Liver (tissue), 8 donors: ENCODE measurements at regions not wholly inside any gene's neighbourhood (a gene's known extent, or its start where the extent isn't known, plus 50 kb on each side); places are given as distances from the start of the nearest gene placed in this dataset.

Experiments used
- DNase-seq: peaks from one replicate; pipeline ENCODE4 v3.0.0-alpha.2; 2017; ENCODE audit warnings: low spot score
- H3K27ac ChIP-seq, 2 donors: one replicate each; pipeline ENCODE4 v1.7.0; 2013; ENCODE audit warnings: inconsistent platforms in 2 of 2, low read length in 2 of 2, control low read depth in 1 of 2, low read depth in 1 of 2, mild to moderate bottlenecking in 1 of 2
- H3K27me3 ChIP-seq, 4 donors: one replicate each; pipeline versions ENCODE4 v1.6.1 to v1.7.0; 2013; ENCODE audit warnings: low read length in 3 of 4, inconsistent platforms in 1 of 4, mild to moderate bottlenecking in 1 of 4, moderate library complexity in 1 of 4; ENCODE audit not compliant: control insufficient read depth in 4 of 4, insufficient read depth in 4 of 4
- H3K36me3 ChIP-seq, 4 donors: one replicate each; pipeline versions ENCODE4 v1.6.1 to v1.7.0; 2013; ENCODE audit warnings: low read length in 3 of 4, mild to moderate bottlenecking in 3 of 4, low read depth in 1 of 4, moderate library complexity in 1 of 4; ENCODE audit not compliant: control insufficient read depth in 4 of 4, insufficient read depth in 3 of 4
- H3K4me1 ChIP-seq, 4 donors: one replicate each; pipeline versions ENCODE4 v1.6.1 to v1.7.0; 2013; ENCODE audit warnings: low read length in 3 of 4, mild to moderate bottlenecking in 3 of 4, moderate library complexity in 1 of 4; ENCODE audit not compliant: control insufficient read depth in 4 of 4, insufficient read depth in 4 of 4
- H3K4me3 ChIP-seq, 3 donors: one replicate each; pipeline versions ENCODE4 v1.6.1 to v1.7.0; 2013; ENCODE audit warnings: low read length in 3 of 3, control low read depth in 1 of 3, low read depth in 1 of 3, mild to moderate bottlenecking in 1 of 3
- H3K9ac ChIP-seq, 2 donors: one replicate each; pipeline ENCODE4 v1.7.0; 2013; ENCODE audit warnings: low read length in 2 of 2, mild to moderate bottlenecking in 2 of 2, moderate library complexity in 2 of 2, control low read depth in 1 of 2, low read depth in 1 of 2
- H3K9me3 ChIP-seq, 4 donors: one replicate each; pipeline versions ENCODE4 v1.6.1 to v1.7.0; 2013; ENCODE audit warnings: low read length in 3 of 4; ENCODE audit not compliant: control insufficient read depth in 4 of 4
- EGR1 ChIP-seq, 2 donors: IDR thresholded peaks; 2 replicates each; pipeline ENCODE4 v1.6.1; 2016 to 2018; ENCODE audit warnings: antibody characterized with exemption in 2 of 2, low read depth in 2 of 2
- FOXA1 ChIP-seq: IDR thresholded peaks from 2 replicates; pipeline ENCODE4 v1.6.1; 2016; ENCODE audit warnings: antibody characterized with exemption
- FOXA2 ChIP-seq: IDR thresholded peaks from 2 replicates; pipeline ENCODE4 v1.6.1; 2016; ENCODE audit warnings: antibody characterized with exemption
- GABPA ChIP-seq, 2 donors: IDR thresholded peaks in 1 of 2; conservative IDR thresholded peaks in 1 of 2; 2 replicates each; pipeline ENCODE4 v1.6.1; 2016; ENCODE audit warnings: antibody characterized with exemption in 2 of 2, mild to moderate bottlenecking in 1 of 2, moderate library complexity in 1 of 2
- HNF4G ChIP-seq: IDR thresholded peaks from 2 replicates; pipeline ENCODE4 v1.6.1; 2016; ENCODE audit warnings: antibody characterized with exemption
- JUND ChIP-seq, 2 donors: IDR thresholded peaks; 2 replicates each; pipeline ENCODE4 v1.6.1; 2016; ENCODE audit warnings: antibody characterized with exemption in 2 of 2
- NR2F2 ChIP-seq: IDR thresholded peaks from 2 replicates; pipeline ENCODE4 v1.6.1; 2016; ENCODE audit warnings: antibody characterized with exemption
- RAD21 ChIP-seq, 2 donors: IDR thresholded peaks; 2 replicates each; pipeline ENCODE4 v1.6.1; 2016; ENCODE audit warnings: antibody characterized with exemption in 2 of 2, mild to moderate bottlenecking in 2 of 2
- REST ChIP-seq: IDR thresholded peaks from 2 replicates; pipeline ENCODE4 v1.6.1; 2016; ENCODE audit warnings: antibody characterized with exemption, mild to moderate bottlenecking
- SP1 ChIP-seq: IDR thresholded peaks from 2 replicates; pipeline ENCODE4 v1.6.1; 2018; ENCODE audit warnings: antibody characterized with exemption, mild to moderate bottlenecking
- TAF1 ChIP-seq: conservative IDR thresholded peaks from 2 replicates; pipeline ENCODE4 v1.6.1; 2016; ENCODE audit warnings: antibody characterized with exemption, mild to moderate bottlenecking
- YY1 ChIP-seq: IDR thresholded peaks from 2 replicates; pipeline ENCODE4 v1.6.1; 2016; ENCODE audit warnings: antibody characterized with exemption, mild to moderate bottlenecking
- ZBTB33 ChIP-seq: IDR thresholded peaks from 2 replicates; pipeline ENCODE4 v1.6.1; 2016; ENCODE audit warnings: antibody characterized with exemption
- WGBS: extraction: QIAGEN DNeasy Blood & Tissue Kit; methylation state at CpG from one replicate; pipeline ENCODE4 v1.1.7; 2013; 5-methylcytosine and 5-hydroxymethylcytosine counted together
- TF ChIP-seq, protein P1 (sequence below): fragments of 150-350 bp; IDR thresholded peaks from 2 replicates; pipeline ENCODE4 v1.5.1; 2017; ENCODE audit warnings: improper control_type of control experiment, low read depth, low read length; ENCODE audit not compliant: missing input control
- donor health status: healthy.
- donor health status: healthy.
- donor health status: healthy.
- donor health status: healthy.
- donor health status: healthy.

GRCh38 chr4:43331226-43332051 is 438.9 kb downstream of the GRXCR1 start:
- Histone ChIP-seq H3K9ac (no peak overlapping the region), H3K27ac (no peak overlapping the region), H3K4me3 (no peak overlapping the region), H3K4me1 (no peaks in the 10 kb centered on the region), H3K9me3 (no peaks in the 10 kb centered on the region), H3K27me3 (no peaks in the 10 kb centered on the region), H3K36me3 (no peaks in the 10 kb centered on the region)
- no peak for DNase-seq
- 69% methylated on average over 1 of the region's 1 CpG for WGBS
- no peak for TF ChIP-seq RAD21 (IDR thresholded peaks at IDR 0.05)
- no peak for TF ChIP-seq FOXA2
- no peak for TF ChIP-seq HNF4G
- TF ChIP-seq EGR1 (IDR thresholded peaks at IDR 0.05; ENCODE audit: low read depth in 2 of 2): no peak
- no peak for TF ChIP-seq NR2F2
- no peak for TF ChIP-seq GABPA (IDR thresholded peaks at IDR 0.05 in 1 of 2, conservative IDR thresholded peaks at IDR 0.05 in 1 of 2)

DNA sequence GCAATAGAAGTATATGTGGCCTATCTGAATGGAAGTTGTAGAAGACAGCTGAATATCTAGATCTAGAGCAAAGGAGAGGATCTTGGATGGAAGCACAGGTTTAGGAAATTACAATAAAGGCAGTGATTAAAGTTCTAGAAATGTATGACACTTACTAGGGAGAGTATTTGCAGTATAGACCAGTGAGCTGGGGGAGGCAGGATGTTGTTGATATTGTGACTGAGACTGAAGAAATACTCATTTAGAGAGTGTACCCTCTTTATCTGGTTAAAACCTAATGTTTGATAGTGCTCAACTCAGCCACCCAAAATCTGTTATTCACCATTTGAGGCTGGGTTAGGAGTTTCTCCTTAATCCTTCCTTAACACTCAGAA is 439.5 kb downstream of the GRXCR1 start:
- Histone ChIP-seq H3K9me3 (no peaks in the 10 kb centered on the region), H3K27me3 (no peaks in the 10 kb centered on the region), H3K36me3 (no peaks in the 10 kb centered on the region), H3K4me1 (no peaks in the 10 kb centered on the region), H3K9ac (no peak overlapping the region), H3K4me3 (no peak overlapping the region), H3K27ac (no peak overlapping the region)
- TF ChIP-seq FOXA2 (no peak), HNF4G (no peak), SP1 (no peak), GABPA (IDR thresholded peaks at IDR 0.05 in 1 of 2, conservative IDR thresholded peaks at IDR 0.05 in 1 of 2) (no peak), EGR1 (IDR thresholded peaks at IDR 0.05; ENCODE audit: low read depth in 2 of 2) (no peak)
- DNase-seq: no peak

GRCh38 chr4:43337707-43338106 is 445.2 kb downstream of the GRXCR1 start:
- Histone ChIP-seq H3K9ac (no peak overlapping the region), H3K9me3 (no peaks in the 10 kb centered on the region), H3K27me3 (no peaks in the 10 kb centered on the region), H3K4me3 (no peak overlapping the region), H3K36me3 (no peaks in the 10 kb centered on the region), H3K4me1 (no peaks in the 10 kb centered on the region), H3K27ac (no peak overlapping the region)
- no peak for DNase-seq
- no peak for TF ChIP-seq HNF4G
- TF ChIP-seq JUND (IDR thresholded peaks at IDR 0.05): no peak
- no peak for TF ChIP-seq YY1
- no peak for TF ChIP-seq FOXA1
- TF ChIP-seq ZBTB33: no peak
- no peak for TF ChIP-seq FOXA2
- TF ChIP-seq, protein P1, sequence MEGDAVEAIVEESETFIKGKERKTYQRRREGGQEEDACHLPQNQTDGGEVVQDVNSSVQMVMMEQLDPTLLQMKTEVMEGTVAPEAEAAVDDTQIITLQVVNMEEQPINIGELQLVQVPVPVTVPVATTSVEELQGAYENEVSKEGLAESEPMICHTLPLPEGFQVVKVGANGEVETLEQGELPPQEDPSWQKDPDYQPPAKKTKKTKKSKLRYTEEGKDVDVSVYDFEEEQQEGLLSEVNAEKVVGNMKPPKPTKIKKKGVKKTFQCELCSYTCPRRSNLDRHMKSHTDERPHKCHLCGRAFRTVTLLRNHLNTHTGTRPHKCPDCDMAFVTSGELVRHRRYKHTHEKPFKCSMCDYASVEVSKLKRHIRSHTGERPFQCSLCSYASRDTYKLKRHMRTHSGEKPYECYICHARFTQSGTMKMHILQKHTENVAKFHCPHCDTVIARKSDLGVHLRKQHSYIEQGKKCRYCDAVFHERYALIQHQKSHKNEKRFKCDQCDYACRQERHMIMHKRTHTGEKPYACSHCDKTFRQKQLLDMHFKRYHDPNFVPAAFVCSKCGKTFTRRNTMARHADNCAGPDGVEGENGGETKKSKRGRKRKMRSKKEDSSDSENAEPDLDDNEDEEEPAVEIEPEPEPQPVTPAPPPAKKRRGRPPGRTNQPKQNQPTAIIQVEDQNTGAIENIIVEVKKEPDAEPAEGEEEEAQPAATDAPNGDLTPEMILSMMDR: no peak
- TF ChIP-seq TAF1: no peak
- TF ChIP-seq NR2F2: no peak
- no peak for TF ChIP-seq REST
- TF ChIP-seq EGR1 (IDR thresholded peaks at IDR 0.05; ENCODE audit: low read depth in 2 of 2): no peak
